Adrenal gland (tissue), 5 donors: ENCODE measurements at regions not wholly inside any gene's neighbourhood (a gene's known extent, or its start where the extent isn't known, plus 50 kb on each side); places are given as distances from the start of the nearest gene placed in this dataset.

Experiments
- CTCF ChIP-seq, 6 experiments: fragments of 450-650 bp in 4 of 6; fragments of 200-600 bp in 2 of 6; sonication (generic) in 1 of 6; IDR thresholded peaks; 1 replicate in 5 of 6; 2 replicates in 1 of 6; pipeline versions ENCODE4 v1.5.1 to v1.8.0; 2016 to 2021; ENCODE audit warnings: antibody characterized with exemption in 6 of 6, mild to moderate bottlenecking in 2 of 6, moderate library complexity in 1 of 6
- POLR2A ChIP-seq, 2 donors: fragments of 450-650 bp; IDR thresholded peaks; one replicate each; pipeline ENCODE4 v1.6.1; 2017; ENCODE audit warnings: antibody characterized with exemption in 2 of 2, mild to moderate bottlenecking in 2 of 2, moderate library complexity in 1 of 2
- donor health status: DM: no; HTN: no; CAD: no.

GRCh38 chr7:86148501-86148900, 495.2 kb upstream of the GRM3 start:
- no peak for TF ChIP-seq CTCF (IDR thresholded peaks at IDR 0.05)
- no peak for TF ChIP-seq POLR2A (IDR thresholded peaks at IDR 0.05)
